Activated naive CD4-positive, alpha-beta T cell treated with anti-CD3 and anti-CD28 coated beads for 36 hours (primary cell): ENCODE measurements at regions not wholly inside any gene's neighbourhood (a gene's known extent, or its start where the extent isn't known, plus 50 kb on each side); places are given as distances from the start of the nearest gene placed in this dataset.

Source experiments
- CTCF ChIA-PET: fragments of 350-600 bp; sonication (Branson Sonifier 250); formaldehyde crosslinking; loops from one replicate; lab custom pipeline; 2021; ENCODE audit warnings: antibody characterized with exemption; lab: Charles Lee
- DNase-seq: peaks from one replicate; pipeline ENCODE4 v3.0.0-alpha.2; 2020
- H3K27ac Mint-ChIP-seq: one replicate; pipeline ENCODE4 v1.8.0; 2021; ENCODE audit warnings: mild to moderate bottlenecking, mixed read lengths
- H3K27me3 Mint-ChIP-seq: one replicate; pipeline ENCODE4 v1.8.0; 2021; ENCODE audit warnings: low read depth, mixed read lengths
- H3K36me3 Mint-ChIP-seq: one replicate; pipeline ENCODE4 v1.8.0; 2021; ENCODE audit warnings: low read depth, mixed read lengths
- H3K4me1 Mint-ChIP-seq: one replicate; pipeline ENCODE4 v1.8.0; 2021; ENCODE audit warnings: low read depth, mixed read lengths
- H3K4me3 Mint-ChIP-seq: one replicate; pipeline ENCODE4 v1.8.0; 2021; ENCODE audit warnings: mild to moderate bottlenecking, moderate library complexity, mixed read lengths
- H3K9me3 Mint-ChIP-seq: one replicate; pipeline ENCODE4 v1.8.0; 2021; ENCODE audit warnings: mixed read lengths
- intact Hi-C: fragments of 100-400 bp; cut with micrococcal nuclease; formaldehyde crosslinking; loops from one replicate; pipeline ENCODE4 v1.15.1; 2023

- CTCF ChIA-PET: interaction anchor here (1.2 to 1.3 kb wide), 2 partner anchors 75 to 79 kb away, joined by 4 to 6 read pairs; no protein-coding TSS in a partner anchor
- peaks cover 28% of the 10 kb centered on the region for H3K4me1 Mint-ChIP-seq
These were observed 58.0 kb upstream of the ELK3 start for GRCh38 chr12:96136161-96136560.

DNA sequence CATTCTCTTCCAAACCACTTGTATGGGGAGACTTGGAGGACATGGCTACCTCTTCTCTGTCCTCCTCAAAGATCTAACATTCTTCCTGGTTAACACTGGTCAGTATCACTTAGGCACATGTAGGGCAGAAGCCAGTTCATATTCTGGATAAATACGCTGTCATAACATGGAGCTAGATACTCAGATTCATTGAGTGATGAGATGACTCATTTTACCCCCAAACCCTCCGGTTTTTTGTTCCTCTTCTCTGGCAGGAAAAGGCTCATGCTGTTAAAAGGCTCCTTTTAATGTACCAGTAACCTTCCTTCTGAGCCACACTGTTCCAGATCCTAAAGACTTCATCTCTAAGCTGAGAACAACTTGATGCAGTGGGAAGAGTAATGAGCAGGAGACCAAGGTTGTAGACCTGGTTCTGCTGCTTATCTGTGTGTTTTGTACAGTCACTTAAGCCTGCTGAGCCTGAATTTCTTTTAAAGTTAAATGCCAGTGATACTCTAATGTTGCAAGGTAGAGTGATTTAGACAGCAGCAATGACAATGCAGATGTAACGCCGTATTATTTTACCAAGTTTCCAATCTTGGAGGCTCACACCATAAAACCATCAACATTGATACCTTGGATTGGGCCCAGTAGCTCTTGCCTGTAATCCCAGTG, 57.3 kb upstream of the ELK3 start:
- Mint-ChIP-seq H3K27ac (no peak overlapping the region), H3K9me3 (no peaks in the 10 kb centered on the region), H3K4me3 (no peak overlapping the region), H3K36me3 (no peaks in the 10 kb centered on the region), H3K4me1 (peaks cover 28% of the 10 kb centered on the region), H3K27me3 (no peaks in the 10 kb centered on the region)
- DNase-seq: peak; percentile 11
- CTCF ChIA-PET: interaction anchor here (1.2 to 1.3 kb wide), 3 partner anchors 74 to 79 kb away, joined by 3 to 6 read pairs (median 4); no protein-coding TSS in a partner anchor
- intact Hi-C loops: loop anchor here (1.0 to 5.0 kb wide), 4 partner anchors 40 to 265 kb away; partner anchors contain the start of gene CDK17

More at GRCh38 chr12:96136161-96136560, 58.0 kb upstream of the ELK3 start:
- no peaks in the 10 kb centered on the region for H3K9me3 Mint-ChIP-seq
- no peak overlapping the region for H3K4me3 Mint-ChIP-seq
- no peak overlapping the region for H3K27ac Mint-ChIP-seq
- H3K36me3 Mint-ChIP-seq: no peaks in the 10 kb centered on the region
- intact Hi-C loops: loop anchor here (1.0 to 5.0 kb wide), 4 partner anchors 41 to 266 kb away; partner anchors contain the start of gene CDK17
- DNase-seq: no peak
- H3K27me3 Mint-ChIP-seq: no peaks in the 10 kb centered on the region

- no peaks in the 10 kb centered on the region for H3K27me3 Mint-ChIP-seq
- no peak overlapping the region for H3K27ac Mint-ChIP-seq
- H3K4me3 Mint-ChIP-seq: no peak overlapping the region
- H3K9me3 Mint-ChIP-seq: no peaks in the 10 kb centered on the region
- intact Hi-C loops: no loop called here
- peak; percentile 22 for DNase-seq
- CTCF ChIA-PET: no interaction called here
- H3K4me1 Mint-ChIP-seq: peaks cover 42% of the 10 kb centered on the region
- H3K36me3 Mint-ChIP-seq: no peaks in the 10 kb centered on the region
These were observed 54.0 kb upstream of the ELK3 start for GRCh38 chr12:96140174-96140573.

GRCh38 chr12:96141216-96141912, 52.8 kb upstream of the ELK3 start:
- Mint-ChIP-seq H3K4me1 (peaks cover 35% of the 10 kb centered on the region), H3K9me3 (no peaks in the 10 kb centered on the region), H3K27ac (no peak overlapping the region), H3K36me3 (no peaks in the 10 kb centered on the region), H3K4me3 (no peak overlapping the region), H3K27me3 (no peaks in the 10 kb centered on the region)
- no peak for DNase-seq
- CTCF ChIA-PET: no interaction called here
- intact Hi-C loops: no loop called here

DNA sequence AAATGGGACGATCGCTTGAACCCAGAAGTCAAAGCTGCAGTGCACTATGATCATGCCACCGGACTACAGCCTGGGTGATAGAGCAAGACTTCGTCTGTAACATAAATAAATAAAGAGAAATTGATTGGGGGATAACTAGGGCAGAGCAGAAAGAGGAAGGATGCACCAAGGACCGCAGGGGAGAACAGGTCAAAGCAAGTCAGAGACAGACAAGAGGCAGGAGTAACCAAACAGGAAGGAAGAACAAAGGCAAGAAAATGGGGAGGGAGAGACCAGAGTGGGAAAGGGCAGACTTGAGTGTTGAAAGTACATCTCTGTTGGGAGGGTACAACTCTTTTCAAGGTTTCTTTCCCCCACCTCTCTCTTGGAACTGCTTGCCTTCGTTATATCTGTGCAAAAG, 50.8 kb upstream of the ELK3 start:
- H3K4me3 Mint-ChIP-seq: peak overlapping the region; percentile 15
- DNase-seq: no peak
- no peaks in the 10 kb centered on the region for H3K27me3 Mint-ChIP-seq
- CTCF ChIA-PET: interaction anchor here (0.5 kb wide), 1 partner anchor 258 kb away, joined by 3 read pairs; no protein-coding TSS in a partner anchor
- H3K9me3 Mint-ChIP-seq: no peaks in the 10 kb centered on the region
- intact Hi-C loops: no loop called here
- peaks cover 25% of the 10 kb centered on the region for H3K4me1 Mint-ChIP-seq
- H3K27ac Mint-ChIP-seq: no peak overlapping the region
- no peaks in the 10 kb centered on the region for H3K36me3 Mint-ChIP-seq

DNA sequence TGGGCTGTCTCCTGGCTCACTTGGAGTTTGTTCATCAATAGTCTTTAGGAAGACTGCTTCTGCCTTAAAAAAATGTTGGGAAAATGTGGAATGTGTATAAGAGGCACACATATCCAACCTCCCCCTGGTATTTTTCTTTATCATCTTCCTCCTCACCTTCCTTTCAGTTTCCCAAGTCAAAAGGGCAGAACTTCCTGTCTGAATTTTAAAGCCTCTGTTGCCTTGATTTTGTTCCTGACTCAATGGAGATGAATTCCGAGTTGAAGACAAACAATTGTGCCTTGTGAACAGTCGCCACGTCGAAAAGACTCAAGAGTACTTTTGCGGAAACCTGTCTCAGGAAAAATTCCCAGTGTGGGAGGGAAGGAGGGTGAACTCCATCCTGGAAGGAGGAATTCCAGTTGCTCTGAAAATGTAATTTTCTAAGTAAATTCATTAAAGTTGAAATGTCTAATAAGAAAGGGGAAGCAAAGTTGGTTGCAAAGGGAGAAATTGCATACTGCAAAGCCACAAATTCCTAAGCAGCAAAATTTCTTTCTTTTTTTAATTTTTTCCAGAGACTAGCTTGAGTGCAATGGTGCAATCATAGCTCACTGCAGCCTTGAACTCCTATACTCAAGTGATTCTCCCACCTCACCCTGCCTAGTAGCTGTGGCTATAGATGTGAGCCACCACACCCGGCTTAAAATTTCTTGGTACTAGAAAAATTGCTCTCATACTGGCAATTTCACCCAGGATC, 50.2 kb upstream of the ELK3 start:
- H3K4me3 Mint-ChIP-seq: no peak overlapping the region
- H3K36me3 Mint-ChIP-seq: no peaks in the 10 kb centered on the region
- CTCF ChIA-PET: interaction anchor here (0.5 kb wide), 1 partner anchor 258 kb away, joined by 3 read pairs; no protein-coding TSS in a partner anchor
- no peaks in the 10 kb centered on the region for H3K9me3 Mint-ChIP-seq
- H3K27ac Mint-ChIP-seq: no peak overlapping the region
- intact Hi-C loops: loop anchor here (2.0 kb wide), 1 partner anchor 17 kb away; no protein-coding TSS in a partner anchor
- H3K4me1 Mint-ChIP-seq: peaks cover 25% of the 10 kb centered on the region
- no peak for DNase-seq
- H3K27me3 Mint-ChIP-seq: no peaks in the 10 kb centered on the region
